Hepatocyte (in vitro differentiated cells): ENCODE measurements at regions not wholly inside any gene's neighbourhood (a gene's known extent, or its start where the extent isn't known, plus 50 kb on each side); places are given as distances from the start of the nearest gene placed in this dataset.

Experiments used
- DNase-seq: peaks from one replicate; pipeline ENCODE4 v3.0.0-alpha.2; 2016; ENCODE audit warnings: low spot score
- H2AFZ ChIP-seq: fragments of 200-600 bp; sonication (generic); 2 replicates; pipeline ENCODE4 v1.6.0; 2016; ENCODE audit warnings: antibody characterized with exemption, mild to moderate bottlenecking
- H3K27ac ChIP-seq: fragments of 200-600 bp; sonication (generic); 2 replicates; pipeline ENCODE4 v1.5.1; 2016; ENCODE audit warnings: mild to moderate bottlenecking
- H3K27me3 ChIP-seq: fragments of 200-600 bp; sonication (generic); 2 replicates; pipeline ENCODE4 v1.6.1; 2016
- H3K36me3 ChIP-seq: fragments of 200-600 bp; sonication (generic); replicated peaks from 2 replicates; pipeline ENCODE4 v1.5.1; 2016; ENCODE audit warnings: low read depth; ENCODE audit not compliant: insufficient read depth
- H3K4me1 ChIP-seq: fragments of 200-600 bp; sonication (generic); 2 replicates; pipeline ENCODE4 v1.5.1; 2016; ENCODE audit warnings: mild to moderate bottlenecking, moderate library complexity; ENCODE audit not compliant: insufficient read depth
- H3K4me2 ChIP-seq: fragments of 200-600 bp; sonication (generic); 2 replicates; pipeline ENCODE4 v1.6.0; 2016
- H3K4me3 ChIP-seq: fragments of 200-600 bp; sonication (generic); 2 replicates; pipeline ENCODE4 v1.5.1; 2016; ENCODE audit warnings: mild to moderate bottlenecking
- H3K79me2 ChIP-seq: fragments of 200-600 bp; sonication (generic); 2 replicates; pipeline ENCODE4 v1.6.0; 2017; ENCODE audit warnings: mild to moderate bottlenecking
- H3K9me2 ChIP-seq: fragments of 200-600 bp; sonication (generic); replicated peaks from 2 replicates; pipeline ENCODE4 v1.6.0; 2017; ENCODE audit warnings: mild to moderate bottlenecking; ENCODE audit not compliant: insufficient read depth
- H3K9me3 ChIP-seq: fragments of 200-600 bp; sonication (generic); 2 replicates; pipeline ENCODE4 v1.5.1; 2016; ENCODE audit warnings: low read depth, mild to moderate bottlenecking
- H4K20me1 ChIP-seq: fragments of 200-600 bp; sonication (generic); 2 replicates; pipeline ENCODE4 v1.6.0; 2016; ENCODE audit warnings: mild to moderate bottlenecking; ENCODE audit not compliant: insufficient read depth, poor library complexity, severe bottlenecking
- EZH2 ChIP-seq: fragments of 200-600 bp; sonication (generic); IDR thresholded peaks from 2 replicates; pipeline ENCODE4 v1.6.1; 2016; ENCODE audit warnings: antibody characterized with exemption, mild to moderate bottlenecking, borderline replicate concordance
- EZH2phosphoT487 ChIP-seq: fragments of 200-600 bp; sonication (generic); IDR thresholded peaks from one replicate; pipeline ENCODE4 v1.6.1; 2018; ENCODE audit warnings: antibody characterized with exemption, mild to moderate bottlenecking, low read depth, moderate library complexity; ENCODE audit not compliant: unreplicated experiment, severe bottlenecking
- WGBS: methylation state at CpG from one replicate; pipeline ENCODE4 v1.1.6; 2016; ENCODE audit warnings: low lambda C conversion rate; ENCODE audit errors: missing lambda C conversion rate; 5-methylcytosine and 5-hydroxymethylcytosine counted together
- TF ChIP-seq, protein P1 (sequence below): fragments of 200-600 bp; sonication (generic); IDR thresholded peaks from 2 replicates; pipeline ENCODE4 v1.5.1; 2016; ENCODE audit warnings: antibody characterized with exemption, mild to moderate bottlenecking; ENCODE audit not compliant: poor library complexity

DNA sequence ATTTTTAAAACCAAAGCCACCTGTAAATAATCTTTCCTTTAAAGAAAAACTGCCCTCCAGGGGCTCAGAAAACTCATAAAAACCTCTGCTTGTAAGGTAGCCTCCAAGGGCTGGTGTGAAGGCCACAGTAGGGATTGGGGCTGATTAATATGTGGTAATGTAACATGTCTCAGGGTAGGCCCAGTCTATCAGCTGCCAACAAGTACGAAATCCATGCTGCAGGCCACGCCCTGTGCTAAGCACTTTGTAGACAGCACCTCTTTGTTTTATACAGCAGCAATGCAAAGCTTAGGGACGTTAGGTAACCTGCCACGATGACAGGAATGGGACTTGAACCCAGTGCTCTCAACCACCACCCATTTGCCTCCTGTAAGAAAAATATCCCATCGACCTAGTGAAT, 65.6 kb upstream of the PRICKLE2 start:
- no peak overlapping the region for H2AFZ ChIP-seq
- H3K36me3 ChIP-seq: no peaks in the 10 kb centered on the region
- no peaks in the 10 kb centered on the region for H3K9me2 ChIP-seq
- H3K79me2 ChIP-seq: no peaks in the 10 kb centered on the region
- H4K20me1 ChIP-seq: no peaks in the 10 kb centered on the region
- no peak overlapping the region for H3K4me3 ChIP-seq
- H3K4me1 ChIP-seq: peaks cover 6% of the 10 kb centered on the region
- no peaks in the 10 kb centered on the region for H3K9me3 ChIP-seq
- H3K4me2 ChIP-seq: no peak overlapping the region
- no peak for DNase-seq
- 92% methylated on average over 5 of the region's 5 CpGs for WGBS
- no peak overlapping the region for H3K27ac ChIP-seq
- H3K27me3 ChIP-seq: no peaks in the 10 kb centered on the region
- TF ChIP-seq EZH2phosphoT487: no peak
- no peak for TF ChIP-seq EZH2
- TF ChIP-seq, protein P1, sequence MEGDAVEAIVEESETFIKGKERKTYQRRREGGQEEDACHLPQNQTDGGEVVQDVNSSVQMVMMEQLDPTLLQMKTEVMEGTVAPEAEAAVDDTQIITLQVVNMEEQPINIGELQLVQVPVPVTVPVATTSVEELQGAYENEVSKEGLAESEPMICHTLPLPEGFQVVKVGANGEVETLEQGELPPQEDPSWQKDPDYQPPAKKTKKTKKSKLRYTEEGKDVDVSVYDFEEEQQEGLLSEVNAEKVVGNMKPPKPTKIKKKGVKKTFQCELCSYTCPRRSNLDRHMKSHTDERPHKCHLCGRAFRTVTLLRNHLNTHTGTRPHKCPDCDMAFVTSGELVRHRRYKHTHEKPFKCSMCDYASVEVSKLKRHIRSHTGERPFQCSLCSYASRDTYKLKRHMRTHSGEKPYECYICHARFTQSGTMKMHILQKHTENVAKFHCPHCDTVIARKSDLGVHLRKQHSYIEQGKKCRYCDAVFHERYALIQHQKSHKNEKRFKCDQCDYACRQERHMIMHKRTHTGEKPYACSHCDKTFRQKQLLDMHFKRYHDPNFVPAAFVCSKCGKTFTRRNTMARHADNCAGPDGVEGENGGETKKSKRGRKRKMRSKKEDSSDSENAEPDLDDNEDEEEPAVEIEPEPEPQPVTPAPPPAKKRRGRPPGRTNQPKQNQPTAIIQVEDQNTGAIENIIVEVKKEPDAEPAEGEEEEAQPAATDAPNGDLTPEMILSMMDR: no peak

DNA sequence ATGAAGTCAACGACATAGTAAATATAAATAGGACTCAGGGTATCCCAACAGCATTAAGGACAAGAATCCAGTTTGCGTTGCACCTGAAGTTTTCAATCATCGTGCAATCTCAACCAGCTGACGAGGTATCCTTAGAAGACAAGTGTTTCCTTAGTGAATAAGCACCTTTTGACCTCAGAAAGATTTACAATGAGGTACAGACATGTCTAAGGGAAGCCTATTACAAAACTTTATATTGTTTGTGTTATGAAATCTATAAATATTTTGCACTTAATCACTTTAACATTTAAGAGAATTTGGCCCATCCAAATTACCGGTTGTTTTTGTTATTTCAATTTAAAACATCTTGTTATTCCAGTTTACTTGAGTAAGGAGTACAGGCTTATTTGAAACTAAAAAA, 64.9 kb upstream of the PRICKLE2 start:
- no peak overlapping the region for H3K27ac ChIP-seq
- no peak overlapping the region for H2AFZ ChIP-seq
- no peaks in the 10 kb centered on the region for H3K9me2 ChIP-seq
- no peak overlapping the region for H3K4me2 ChIP-seq
- no peaks in the 10 kb centered on the region for H4K20me1 ChIP-seq
- TF ChIP-seq EZH2 (no peak), EZH2phosphoT487 (no peak)
- TF ChIP-seq, protein P1: no peak
- H3K36me3 ChIP-seq: no peaks in the 10 kb centered on the region
- no peaks in the 10 kb centered on the region for H3K79me2 ChIP-seq
- H3K4me1 ChIP-seq: peaks cover 6% of the 10 kb centered on the region
- 81% methylated on average over 5 of the region's 5 CpGs for WGBS
- no peaks in the 10 kb centered on the region for H3K9me3 ChIP-seq
- H3K27me3 ChIP-seq: no peaks in the 10 kb centered on the region
- DNase-seq: no peak
- H3K4me3 ChIP-seq: no peak overlapping the region

GRCh38 chr3:64289622-64290021, 64.4 kb upstream of the PRICKLE2 start:
- peaks cover 6% of the 10 kb centered on the region for H3K4me1 ChIP-seq
- H3K9me3 ChIP-seq: no peaks in the 10 kb centered on the region
- H3K9me2 ChIP-seq: no peaks in the 10 kb centered on the region
- no peaks in the 10 kb centered on the region for H4K20me1 ChIP-seq
- TF ChIP-seq EZH2phosphoT487: no peak
- TF ChIP-seq, protein P1: no peak
- TF ChIP-seq EZH2: no peak
- DNase-seq: no peak
- no peaks in the 10 kb centered on the region for H3K27me3 ChIP-seq
- no peaks in the 10 kb centered on the region for H3K36me3 ChIP-seq
- H3K79me2 ChIP-seq: no peaks in the 10 kb centered on the region
- no peak overlapping the region for H3K27ac ChIP-seq
- no peak overlapping the region for H3K4me3 ChIP-seq
- H2AFZ ChIP-seq: no peak overlapping the region
- no peak overlapping the region for H3K4me2 ChIP-seq

GRCh38 chr3:64278625-64279024, 53.4 kb upstream of the PRICKLE2 start:
- no peak overlapping the region for H3K4me3 ChIP-seq
- no peaks in the 10 kb centered on the region for H3K9me2 ChIP-seq
- H3K27me3 ChIP-seq: no peaks in the 10 kb centered on the region
- H3K79me2 ChIP-seq: no peaks in the 10 kb centered on the region
- no peaks in the 10 kb centered on the region for H4K20me1 ChIP-seq
- 76% methylated on average over 5 of the region's 5 CpGs for WGBS
- no peaks in the 10 kb centered on the region for H3K9me3 ChIP-seq
- no peaks in the 10 kb centered on the region for H3K36me3 ChIP-seq
- no peaks in the 10 kb centered on the region for H3K4me1 ChIP-seq
- H2AFZ ChIP-seq: no peak overlapping the region
- no peak for DNase-seq
- TF ChIP-seq EZH2 (no peak), EZH2phosphoT487 (no peak)
- TF ChIP-seq, protein P1: no peak
- H3K4me2 ChIP-seq: no peak overlapping the region
- no peak overlapping the region for H3K27ac ChIP-seq
